Fibroblast of skin of right quadriceps (primary cell): ENCODE measurements at regions not wholly inside any gene's neighbourhood (a gene's known extent, or its start where the extent isn't known, plus 50 kb on each side); places are given as distances from the start of the nearest gene placed in this dataset.

ENCODE experiments used
- DNase-seq: peaks from one replicate; pipeline ENCODE4 v3.0.0-alpha.2; 2013

GRCh38 chr20:61043681-61044080 lies 208.4 kb upstream of the CDH4 start:
- DNase-seq = no peak

GRCh38 chr20:61044499-61044898 lies 207.6 kb upstream of the CDH4 start:
- DNase-seq = no peak

DNA sequence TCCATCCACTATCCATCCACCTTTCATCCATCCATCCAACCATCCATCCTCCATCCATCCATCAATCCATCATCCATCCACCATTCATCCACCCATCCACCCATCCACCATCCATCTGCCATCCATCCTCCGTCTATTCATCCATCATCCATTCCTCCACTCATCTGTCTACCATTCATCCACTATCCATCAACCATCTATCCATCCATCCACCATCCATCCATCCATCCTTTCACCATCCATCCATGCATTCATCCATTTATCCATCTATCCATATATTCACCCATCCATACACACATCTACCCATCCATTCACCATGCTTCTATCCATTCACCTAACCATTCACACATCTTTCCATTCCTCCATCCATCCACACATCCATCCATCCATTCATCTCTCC lies 207.0 kb upstream of the CDH4 start:
- DNase-seq = no peak

DNA sequence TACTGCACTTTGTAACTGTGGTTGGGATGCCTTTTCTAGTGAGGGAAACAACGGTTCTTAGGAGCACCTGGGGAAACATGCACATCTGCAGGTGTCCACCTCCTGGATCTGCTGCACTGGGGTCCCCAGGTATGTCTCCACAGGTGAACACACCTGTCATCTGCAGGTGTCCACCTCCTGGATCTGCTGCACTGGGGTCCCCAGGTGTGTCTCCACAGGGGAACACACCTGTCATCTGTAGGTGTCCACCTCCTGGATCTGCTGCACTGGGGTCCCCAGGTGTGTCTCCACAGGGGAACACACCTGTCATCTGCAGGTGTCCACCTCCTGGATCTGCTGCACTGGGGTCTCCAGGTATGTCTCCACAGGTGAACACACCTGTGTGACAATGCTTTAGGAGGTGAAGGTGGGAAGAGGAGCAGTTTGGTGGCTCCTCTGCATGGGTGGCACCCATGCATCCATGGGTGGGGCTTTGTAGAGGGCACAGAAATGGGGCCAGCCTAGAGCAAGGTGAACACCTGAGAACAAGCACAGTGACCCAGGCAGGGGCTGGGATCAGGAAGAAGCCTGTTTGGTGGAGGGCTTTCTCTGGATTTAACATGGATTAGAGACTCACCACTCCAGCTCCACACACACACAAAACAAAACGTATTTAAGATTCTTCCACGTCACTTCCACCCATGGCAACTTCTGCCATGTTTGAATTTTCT lies 206.0 kb upstream of the CDH4 start:
- no peak for DNase-seq

DNA sequence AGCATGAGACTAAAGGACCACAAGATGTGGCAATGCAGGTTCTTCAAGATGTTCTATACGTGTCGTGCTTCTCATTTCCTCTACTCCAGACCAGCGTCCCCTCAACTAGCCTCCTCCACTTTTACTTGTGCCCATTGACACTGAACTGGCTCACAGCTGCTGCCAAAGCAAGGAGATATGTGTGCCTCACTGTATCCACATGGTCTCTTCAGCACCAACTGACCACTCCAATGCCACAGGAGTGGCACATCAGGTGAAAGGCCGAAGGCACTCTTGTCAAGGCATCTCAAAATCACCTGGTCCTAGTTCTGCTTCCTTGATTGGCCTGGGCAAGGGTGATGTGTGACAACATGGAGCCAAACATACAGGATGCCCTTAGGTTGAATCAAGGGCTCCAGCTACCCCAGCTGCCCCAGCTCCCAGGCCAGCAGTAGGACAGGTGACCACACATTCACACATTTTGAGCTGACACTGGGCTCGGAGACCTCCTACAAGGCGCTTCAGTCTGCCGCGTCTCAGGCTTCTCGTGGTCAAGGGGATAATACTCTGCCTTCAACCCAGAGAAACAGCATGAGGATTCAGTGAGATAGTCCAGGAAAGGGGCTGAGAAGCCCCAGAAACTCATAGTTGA lies 205.2 kb upstream of the CDH4 start:
- DNase-seq = no peak

- DNase-seq = no peak
Observed at GRCh38 chr20:61047515-61047914, 204.5 kb upstream of the CDH4 start.

DNA sequence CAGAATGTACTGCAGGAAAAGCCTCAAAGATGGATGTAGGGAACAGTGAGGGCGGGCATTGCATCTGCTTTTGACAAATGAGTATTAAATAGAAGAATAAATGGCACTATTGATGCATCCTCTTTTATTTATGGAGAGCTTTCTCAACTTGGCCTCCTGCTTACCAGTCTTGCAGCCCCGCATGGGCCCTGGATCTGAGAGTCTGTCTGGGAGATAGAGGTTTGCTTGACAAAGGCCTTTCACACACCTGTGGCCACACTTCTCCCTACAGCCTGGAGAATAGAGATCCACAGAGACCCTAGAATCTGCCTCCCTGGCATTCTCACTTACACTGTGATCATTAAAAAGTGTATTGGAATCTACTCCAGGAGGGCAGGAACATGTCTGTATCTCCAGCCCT lies 203.8 kb upstream of the CDH4 start:
- DNase-seq = no peak

GRCh38 chr20:61049684-61050083 lies 202.4 kb upstream of the CDH4 start:
- no peak for DNase-seq

GRCh38 chr20:61050336-61050890 lies 201.6 kb upstream of the CDH4 start:
- DNase-seq = no peak

DNA sequence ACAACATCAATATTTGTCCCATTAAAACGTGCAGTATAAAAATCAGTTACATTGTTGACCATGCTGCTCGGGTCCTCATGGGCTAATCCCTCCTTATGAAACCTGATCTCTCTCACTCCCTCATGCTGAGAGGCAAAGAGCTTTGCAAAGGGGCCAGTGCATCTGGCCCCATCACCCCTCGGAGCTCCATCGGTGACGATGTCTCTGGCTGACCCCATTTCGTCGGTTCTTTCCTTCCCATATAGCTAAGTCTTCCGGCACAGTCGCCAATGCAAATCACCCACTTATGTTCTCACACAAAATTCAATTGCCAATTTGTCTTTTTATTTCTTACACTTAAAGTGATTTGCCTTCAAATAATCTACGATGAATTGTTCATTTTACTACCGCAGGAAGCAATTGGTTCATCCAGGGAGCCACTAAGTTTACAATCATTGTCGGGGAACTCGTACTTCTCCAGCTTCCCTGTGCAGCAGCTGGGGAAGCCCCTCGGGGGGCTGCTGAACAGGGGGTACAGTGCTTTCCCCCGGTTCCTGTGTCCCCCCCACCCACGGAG lies 199.8 kb upstream of the CDH4 start:
- DNase-seq = no peak

DNA sequence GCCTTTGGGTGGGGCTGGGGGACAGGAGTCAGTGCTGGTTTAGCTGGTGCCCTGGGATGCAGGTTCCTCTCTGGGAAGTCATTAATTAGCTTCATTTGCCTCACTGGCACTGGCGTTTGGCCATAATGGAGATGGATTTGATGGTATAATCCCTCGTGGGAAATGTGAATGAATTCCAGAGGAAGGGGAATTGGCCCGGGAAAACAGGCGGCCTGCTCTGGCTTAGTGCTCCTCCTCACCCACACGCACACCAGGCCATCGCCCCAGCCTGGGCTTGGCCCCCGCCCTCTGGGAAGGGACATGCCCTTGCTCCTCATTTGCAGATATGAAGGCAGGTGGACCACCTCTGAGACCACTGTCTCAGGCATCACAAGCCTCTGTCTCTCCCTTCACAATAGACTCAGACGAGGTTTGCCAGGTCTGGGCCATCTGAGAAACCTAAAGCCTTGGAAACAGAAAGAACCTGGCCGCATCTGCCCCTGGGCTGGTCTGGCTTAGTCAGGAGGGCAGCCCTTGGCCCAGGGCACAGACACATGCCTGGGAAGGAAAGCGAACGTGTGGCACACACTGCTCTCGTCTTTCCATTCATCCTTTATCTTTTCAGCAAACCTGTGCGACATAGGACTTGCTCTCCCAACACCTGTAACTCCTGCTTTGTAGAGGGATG lies 199.2 kb upstream of the CDH4 start:
- DNase-seq = no peak

GRCh38 chr20:61053487-61053886 lies 198.6 kb upstream of the CDH4 start:
- no peak for DNase-seq

DNA sequence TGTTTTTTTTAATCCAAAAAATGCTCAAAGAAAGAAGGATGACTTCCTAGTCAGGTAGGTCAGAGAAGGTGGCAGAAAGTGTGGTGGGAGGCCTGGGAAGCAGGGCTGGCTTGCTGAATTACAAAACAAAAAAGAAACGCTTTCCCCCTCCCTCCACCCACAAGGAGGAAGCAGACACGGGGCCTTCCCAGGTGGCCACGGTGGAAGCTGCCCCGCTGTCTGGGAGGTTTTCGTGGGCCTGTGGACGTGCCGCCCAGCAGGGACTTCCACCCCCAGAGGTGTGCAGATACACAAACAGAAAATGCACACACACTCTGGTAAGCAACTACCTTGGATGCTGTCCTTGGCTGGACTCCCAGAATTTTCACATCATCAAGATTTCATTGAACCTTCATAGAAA lies 198.2 kb upstream of the CDH4 start:
- no peak for DNase-seq

GRCh38 chr20:61054411-61054810 lies 197.7 kb upstream of the CDH4 start:
- DNase-seq = no peak

DNA sequence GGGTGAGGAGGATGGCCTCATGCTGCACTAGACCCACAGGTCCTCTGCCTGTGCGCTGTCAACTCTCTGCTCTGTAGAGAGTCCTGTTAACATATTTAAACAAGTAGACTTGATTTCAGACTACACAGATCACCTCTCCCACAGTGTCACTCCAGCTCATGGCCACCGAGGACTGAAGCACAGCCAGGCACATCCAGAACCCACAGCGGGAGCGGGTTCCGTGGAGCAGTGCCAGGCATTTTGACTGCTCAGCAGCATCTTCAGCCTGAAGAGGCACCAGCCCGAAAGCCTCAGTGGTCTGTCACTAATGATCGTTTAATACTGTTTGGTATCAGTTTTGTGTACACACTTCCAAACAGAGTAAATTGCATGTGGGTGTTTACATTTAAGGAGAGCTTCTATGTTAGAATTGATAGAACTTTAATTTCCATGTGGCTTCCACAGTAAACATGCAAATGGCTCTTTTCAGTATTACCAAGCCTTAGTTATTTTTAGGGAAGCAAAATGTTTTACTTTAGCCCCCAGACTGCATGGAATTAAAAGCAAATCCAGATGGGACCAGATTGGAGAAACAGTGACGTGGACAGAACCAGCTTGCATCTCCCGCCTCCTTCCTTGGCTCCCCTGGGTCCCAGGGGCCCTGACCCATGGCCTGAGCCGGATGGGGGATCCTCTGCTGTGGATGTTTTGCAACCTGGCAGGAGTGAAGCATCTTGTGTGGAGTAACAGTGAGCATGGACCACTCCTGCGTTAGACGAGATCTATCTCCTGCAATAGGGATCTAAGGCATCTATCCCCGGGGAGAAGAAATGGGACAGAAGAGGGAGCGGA lies 196.7 kb upstream of the CDH4 start:
- DNase-seq = no peak

DNA sequence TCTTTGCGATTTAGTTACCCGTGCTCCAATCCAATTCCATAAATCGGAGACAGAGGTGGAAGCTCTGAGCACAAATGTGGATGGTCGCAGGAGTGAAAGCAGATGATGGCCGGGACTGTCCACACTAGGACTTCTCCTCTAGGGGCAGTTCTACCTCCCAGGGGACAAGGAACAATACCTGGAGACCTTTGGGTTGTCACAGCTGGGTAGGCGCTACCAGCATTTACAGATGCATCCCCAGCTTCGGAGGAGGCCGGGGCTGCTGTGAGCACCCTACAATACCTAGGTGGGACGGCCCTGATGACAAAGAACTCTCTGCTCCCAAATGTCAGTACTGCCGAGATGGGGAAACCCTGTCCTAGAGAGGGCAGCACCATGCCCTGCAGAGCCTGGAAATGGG lies 195.9 kb upstream of the CDH4 start:
- DNase-seq = no peak

- no peak for DNase-seq
Observed at GRCh38 chr20:61056627-61057442, 195.2 kb upstream of the CDH4 start.

- no peak for DNase-seq
Observed at GRCh38 chr20:61057443-61058121, 194.5 kb upstream of the CDH4 start.

DNA sequence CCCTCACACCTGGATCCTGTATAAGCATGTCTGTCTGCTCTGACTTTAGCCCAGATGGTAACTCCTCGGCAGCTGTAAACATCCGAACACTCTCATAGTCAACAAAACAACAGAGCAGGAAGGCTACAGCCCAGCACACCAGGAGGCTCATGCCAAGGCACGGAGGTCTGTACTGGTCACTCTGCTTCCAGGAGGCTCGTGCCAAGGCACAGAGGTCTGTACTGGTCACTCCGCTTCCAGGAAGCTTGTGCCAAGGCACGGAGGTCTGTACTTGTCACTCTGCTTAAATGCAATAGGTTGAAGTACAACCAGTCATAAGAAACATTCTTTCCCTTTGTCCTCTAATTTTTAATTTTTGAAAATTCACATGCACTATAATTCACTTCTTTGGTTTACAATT lies 190.1 kb upstream of the CDH4 start:
- no peak for DNase-seq

GRCh38 chr20:61065853-61066252 lies 186.2 kb upstream of the CDH4 start:
- no peak for DNase-seq

GRCh38 chr20:61066526-61066925 lies 185.5 kb upstream of the CDH4 start:
- DNase-seq = no peak
